Hepatocyte (in vitro differentiated cells): ENCODE measurements at regions not wholly inside any gene's neighbourhood (a gene's known extent, or its start where the extent isn't known, plus 50 kb on each side); places are given as distances from the start of the nearest gene placed in this dataset.

Experiments used
- EZH2 ChIP-seq: fragments of 200-600 bp; sonication (generic); IDR thresholded peaks from 2 replicates; pipeline ENCODE4 v1.6.1; 2016; ENCODE audit warnings: antibody characterized with exemption, mild to moderate bottlenecking, borderline replicate concordance
- EZH2phosphoT487 ChIP-seq: fragments of 200-600 bp; sonication (generic); IDR thresholded peaks from one replicate; pipeline ENCODE4 v1.6.1; 2018; ENCODE audit warnings: antibody characterized with exemption, mild to moderate bottlenecking, low read depth, moderate library complexity; ENCODE audit not compliant: unreplicated experiment, severe bottlenecking
- TF ChIP-seq, protein P1 (sequence below): fragments of 200-600 bp; sonication (generic); IDR thresholded peaks from 2 replicates; pipeline ENCODE4 v1.5.1; 2016; ENCODE audit warnings: antibody characterized with exemption, mild to moderate bottlenecking; ENCODE audit not compliant: poor library complexity

GRCh38 chrX:574251-574650 lies 56.3 kb upstream of the SHOX start:
- TF ChIP-seq, protein P1, sequence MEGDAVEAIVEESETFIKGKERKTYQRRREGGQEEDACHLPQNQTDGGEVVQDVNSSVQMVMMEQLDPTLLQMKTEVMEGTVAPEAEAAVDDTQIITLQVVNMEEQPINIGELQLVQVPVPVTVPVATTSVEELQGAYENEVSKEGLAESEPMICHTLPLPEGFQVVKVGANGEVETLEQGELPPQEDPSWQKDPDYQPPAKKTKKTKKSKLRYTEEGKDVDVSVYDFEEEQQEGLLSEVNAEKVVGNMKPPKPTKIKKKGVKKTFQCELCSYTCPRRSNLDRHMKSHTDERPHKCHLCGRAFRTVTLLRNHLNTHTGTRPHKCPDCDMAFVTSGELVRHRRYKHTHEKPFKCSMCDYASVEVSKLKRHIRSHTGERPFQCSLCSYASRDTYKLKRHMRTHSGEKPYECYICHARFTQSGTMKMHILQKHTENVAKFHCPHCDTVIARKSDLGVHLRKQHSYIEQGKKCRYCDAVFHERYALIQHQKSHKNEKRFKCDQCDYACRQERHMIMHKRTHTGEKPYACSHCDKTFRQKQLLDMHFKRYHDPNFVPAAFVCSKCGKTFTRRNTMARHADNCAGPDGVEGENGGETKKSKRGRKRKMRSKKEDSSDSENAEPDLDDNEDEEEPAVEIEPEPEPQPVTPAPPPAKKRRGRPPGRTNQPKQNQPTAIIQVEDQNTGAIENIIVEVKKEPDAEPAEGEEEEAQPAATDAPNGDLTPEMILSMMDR: no peak
- TF ChIP-seq EZH2 (no peak), EZH2phosphoT487 (no peak)
